ENCODE measurements at regions not wholly inside any gene's neighbourhood (a gene's known extent, or its start where the extent isn't known, plus 50 kb on each side); places are given as distances from the start of the nearest gene placed in this dataset.

DNA sequence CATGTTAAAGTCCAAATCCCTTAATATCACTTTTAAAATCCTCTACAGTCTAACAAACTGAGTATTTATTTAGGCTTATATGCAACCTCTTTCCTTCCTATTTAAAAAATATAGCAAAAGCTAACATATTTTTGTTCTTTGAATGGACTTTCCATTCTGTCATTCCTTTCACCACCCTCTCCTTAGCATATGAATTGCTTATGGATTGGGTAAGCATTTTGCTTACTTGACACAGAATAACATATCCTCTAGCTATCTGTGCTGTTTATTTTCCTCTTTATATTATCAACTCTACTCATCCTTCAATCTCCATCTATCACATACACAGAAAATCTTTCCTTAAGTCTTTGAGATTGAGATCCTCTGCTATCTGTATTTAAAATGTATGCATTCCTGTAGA lies 206.1 kb upstream of the NEIL3 start:
- no peaks in the 10 kb centered on the region for H3K4me1 Mint-ChIP-seq
- H3K36me3 Mint-ChIP-seq = no peaks in the 10 kb centered on the region
- no peaks in the 10 kb centered on the region for H3K27me3 Mint-ChIP-seq
- no peak overlapping the region for H3K4me3 Mint-ChIP-seq
- ATAC-seq (ENCODE audit: low read depth) = no peak
- no peaks in the 10 kb centered on the region for H3K9me3 Mint-ChIP-seq
- no peak overlapping the region for H3K27ac Mint-ChIP-seq
- no peak for DNase-seq (ENCODE audit: low spot score in 2 of 2)

DNA sequence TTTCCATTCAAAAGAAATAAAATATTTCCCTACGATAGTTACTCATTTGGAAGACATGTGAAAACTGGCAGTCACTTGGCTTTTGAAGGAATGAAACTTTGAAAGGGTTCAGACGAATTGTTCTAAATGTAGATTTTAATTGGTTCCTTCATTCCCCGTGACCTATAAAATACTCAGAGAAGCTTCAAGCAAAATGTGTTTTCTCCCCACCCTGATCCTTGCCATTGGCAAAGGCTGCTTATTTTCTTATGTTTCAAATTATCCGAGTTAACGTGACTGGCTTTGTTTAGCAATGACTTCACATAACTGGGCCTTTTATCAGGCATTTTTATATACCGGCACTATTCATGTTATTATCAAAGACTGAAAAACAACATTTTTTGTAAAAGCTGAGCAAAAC lies 204.1 kb upstream of the NEIL3 start:
- DNase-seq (ENCODE audit: low spot score in 2 of 2) (no peak), ATAC-seq (ENCODE audit: low read depth) (no peak)
- H3K36me3 Mint-ChIP-seq = no peaks in the 10 kb centered on the region
- no peak overlapping the region for H3K27ac Mint-ChIP-seq
- H3K9me3 Mint-ChIP-seq = no peaks in the 10 kb centered on the region
- H3K27me3 Mint-ChIP-seq = no peaks in the 10 kb centered on the region
- H3K4me1 Mint-ChIP-seq = no peaks in the 10 kb centered on the region
- no peak overlapping the region for H3K4me3 Mint-ChIP-seq

DNA sequence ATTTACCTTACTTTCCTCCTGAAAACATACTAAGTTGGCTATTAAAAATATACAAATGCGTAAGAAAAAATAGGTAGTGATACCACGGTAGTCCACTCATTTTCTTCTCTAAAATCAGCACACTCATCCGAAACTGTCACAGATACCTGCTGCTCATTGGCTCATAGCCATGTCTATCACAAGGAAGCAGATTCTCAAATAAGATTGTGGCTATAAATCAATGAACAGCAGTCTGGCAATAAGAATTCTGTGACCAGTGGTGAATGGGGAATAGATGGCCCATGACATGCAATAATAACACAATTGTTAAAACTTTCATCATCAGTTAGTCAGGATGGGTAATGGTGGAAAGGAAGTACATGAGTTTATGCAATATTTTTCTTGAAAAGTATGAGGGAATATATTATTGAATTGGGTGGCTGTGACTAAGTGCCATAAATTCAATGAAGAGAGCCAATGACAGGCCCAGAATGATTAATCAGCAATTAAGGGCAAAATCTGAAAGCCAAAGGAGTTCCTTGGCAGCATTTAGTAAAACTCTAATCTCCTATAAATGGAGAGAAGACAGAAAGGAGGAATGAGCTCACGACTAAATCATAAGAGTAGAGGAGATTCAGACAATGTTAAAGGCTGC lies 202.3 kb upstream of the NEIL3 start:
- DNase-seq (ENCODE audit: low spot score in 2 of 2) (no peak), ATAC-seq (ENCODE audit: low read depth) (no peak)
- no peak overlapping the region for H3K27ac Mint-ChIP-seq
- no peaks in the 10 kb centered on the region for H3K4me1 Mint-ChIP-seq
- no peaks in the 10 kb centered on the region for H3K27me3 Mint-ChIP-seq
- H3K4me3 Mint-ChIP-seq = no peak overlapping the region
- H3K9me3 Mint-ChIP-seq = no peaks in the 10 kb centered on the region
- no peaks in the 10 kb centered on the region for H3K36me3 Mint-ChIP-seq

DNA sequence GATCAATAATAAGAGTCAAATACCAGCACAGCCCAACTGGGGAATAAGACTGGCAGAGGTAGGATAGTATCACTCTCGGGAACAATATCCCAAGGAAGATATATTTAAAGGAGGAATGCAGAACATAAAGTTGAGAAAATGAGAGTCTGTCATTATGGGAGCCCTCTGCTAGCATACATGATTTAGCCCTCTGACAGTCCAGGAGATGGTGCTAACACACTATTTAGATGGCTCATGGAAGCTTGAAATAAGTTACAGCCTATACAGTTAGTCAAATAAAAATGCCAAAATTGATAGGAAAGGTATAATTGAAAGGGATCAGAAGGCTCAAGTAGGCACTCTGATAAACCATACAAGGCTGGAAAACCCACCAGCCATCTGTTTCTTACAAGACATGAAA lies 201.0 kb upstream of the NEIL3 start:
- H3K9me3 Mint-ChIP-seq = no peaks in the 10 kb centered on the region
- H3K27ac Mint-ChIP-seq = no peak overlapping the region
- DNase-seq (ENCODE audit: low spot score in 2 of 2) (no peak), ATAC-seq (ENCODE audit: low read depth) (no peak)
- no peaks in the 10 kb centered on the region for H3K27me3 Mint-ChIP-seq
- H3K36me3 Mint-ChIP-seq = no peaks in the 10 kb centered on the region
- no peak overlapping the region for H3K4me3 Mint-ChIP-seq
- H3K4me1 Mint-ChIP-seq = no peaks in the 10 kb centered on the region

- Mint-ChIP-seq H3K9me3 (no peaks in the 10 kb centered on the region), H3K27me3 (no peaks in the 10 kb centered on the region), H3K4me3 (no peak overlapping the region), H3K27ac (no peak overlapping the region), H3K4me1 (no peaks in the 10 kb centered on the region), H3K36me3 (no peaks in the 10 kb centered on the region)
- ATAC-seq (ENCODE audit: low read depth) (no peak), DNase-seq (ENCODE audit: low spot score in 2 of 2) (no peak)
Observed at GRCh38 chr4:177109769-177110168, 199.9 kb upstream of the NEIL3 start.

- no peaks in the 10 kb centered on the region for H3K27me3 Mint-ChIP-seq
- H3K4me1 Mint-ChIP-seq = no peaks in the 10 kb centered on the region
- no peak for ATAC-seq (ENCODE audit: low read depth)
- H3K4me3 Mint-ChIP-seq = no peak overlapping the region
- no peak overlapping the region for H3K27ac Mint-ChIP-seq
- no peak for DNase-seq (ENCODE audit: low spot score in 2 of 2)
- peaks cover 2% of the 10 kb centered on the region for H3K9me3 Mint-ChIP-seq
- no peaks in the 10 kb centered on the region for H3K36me3 Mint-ChIP-seq
Observed at GRCh38 chr4:177116161-177116560, 193.5 kb upstream of the NEIL3 start.

DNA sequence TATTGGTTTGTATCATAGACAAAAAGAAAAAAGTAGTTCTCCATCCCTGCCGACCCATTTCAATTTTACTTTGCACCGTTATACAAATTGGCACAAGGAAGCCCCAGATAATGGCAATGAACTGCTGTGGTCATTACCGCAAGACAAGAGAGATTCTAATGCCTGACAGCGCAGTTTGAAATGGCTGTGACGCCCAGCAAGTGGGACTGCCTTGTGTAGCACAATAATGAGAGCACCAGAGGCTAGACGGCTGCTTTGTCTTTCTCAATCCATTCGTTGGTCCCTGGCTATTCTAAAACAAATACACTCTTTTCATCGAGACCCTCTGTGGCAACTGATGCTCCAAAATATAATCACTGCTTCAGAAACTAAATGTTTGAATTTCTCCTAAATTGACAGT lies 192.4 kb upstream of the NEIL3 start:
- no peaks in the 10 kb centered on the region for H3K4me1 Mint-ChIP-seq
- no peaks in the 10 kb centered on the region for H3K27me3 Mint-ChIP-seq
- ATAC-seq (ENCODE audit: low read depth) (no peak), DNase-seq (ENCODE audit: low spot score in 2 of 2) (no peak)
- peaks cover 2% of the 10 kb centered on the region for H3K9me3 Mint-ChIP-seq
- no peak overlapping the region for H3K4me3 Mint-ChIP-seq
- no peaks in the 10 kb centered on the region for H3K36me3 Mint-ChIP-seq
- H3K27ac Mint-ChIP-seq = no peak overlapping the region

- H3K4me1 Mint-ChIP-seq = no peaks in the 10 kb centered on the region
Observed at GRCh38 chr4:177118596-177118995, 191.1 kb upstream of the NEIL3 start.

DNA sequence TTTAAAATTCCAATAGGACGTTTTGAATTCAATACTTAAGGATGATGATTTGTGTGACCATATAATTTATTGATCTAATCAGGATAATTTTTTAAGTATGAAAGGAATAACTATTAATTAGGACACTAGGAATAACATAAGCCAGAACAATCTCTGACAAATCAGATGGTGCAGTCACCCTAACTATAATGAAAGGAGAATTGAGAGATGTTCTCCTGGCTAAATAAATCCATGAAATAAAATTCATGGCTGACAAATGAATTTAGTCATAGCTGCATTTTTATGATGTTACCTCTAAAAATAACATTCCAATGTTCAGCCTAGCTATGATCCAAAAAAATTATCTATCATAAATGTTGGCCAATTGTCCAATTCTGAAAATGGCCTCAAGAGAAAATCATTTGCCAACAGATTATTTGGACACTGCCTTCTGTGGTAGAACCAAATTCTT lies 190.6 kb upstream of the NEIL3 start:
- H3K27me3 Mint-ChIP-seq = no peaks in the 10 kb centered on the region
- H3K27ac Mint-ChIP-seq = no peak overlapping the region
- H3K4me1 Mint-ChIP-seq = no peaks in the 10 kb centered on the region
- H3K9me3 Mint-ChIP-seq = peaks cover 2% of the 10 kb centered on the region
- DNase-seq (ENCODE audit: low spot score in 2 of 2) (no peak), ATAC-seq (ENCODE audit: low read depth) (no peak)
- H3K4me3 Mint-ChIP-seq = no peak overlapping the region
- no peaks in the 10 kb centered on the region for H3K36me3 Mint-ChIP-seq

More at GRCh38 chr4:177118596-177118995, 191.1 kb upstream of the NEIL3 start:
- Mint-ChIP-seq H3K27ac (no peak overlapping the region), H3K4me3 (no peak overlapping the region), H3K27me3 (no peaks in the 10 kb centered on the region), H3K36me3 (no peaks in the 10 kb centered on the region), H3K9me3 (peaks cover 2% of the 10 kb centered on the region)
- ATAC-seq (ENCODE audit: low read depth) (no peak), DNase-seq (ENCODE audit: low spot score in 2 of 2) (no peak)

DNA sequence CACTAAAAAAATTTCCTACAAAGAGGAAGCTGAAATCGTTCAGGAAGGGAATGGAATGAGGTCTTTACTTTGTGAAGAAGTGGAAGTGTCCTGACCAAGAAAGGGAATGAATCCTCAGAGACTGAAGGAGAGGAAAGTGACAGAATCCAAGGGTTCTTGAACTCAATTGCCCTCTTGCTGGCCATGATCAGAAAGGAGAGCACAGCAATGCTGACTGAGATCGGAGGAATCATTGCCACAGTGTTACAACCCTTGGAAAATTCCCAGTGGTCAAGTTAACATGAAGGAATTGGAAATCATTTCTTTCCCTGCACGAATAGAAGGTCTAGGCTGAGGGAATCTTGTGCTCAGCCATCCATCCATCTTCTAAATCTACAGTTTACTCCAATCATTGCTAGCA lies 190.0 kb upstream of the NEIL3 start:
- DNase-seq (ENCODE audit: low spot score in 2 of 2) (no peak), ATAC-seq (ENCODE audit: low read depth) (no peak)
- no peak overlapping the region for H3K27ac Mint-ChIP-seq
- peaks cover 2% of the 10 kb centered on the region for H3K9me3 Mint-ChIP-seq
- no peaks in the 10 kb centered on the region for H3K4me1 Mint-ChIP-seq
- no peaks in the 10 kb centered on the region for H3K27me3 Mint-ChIP-seq
- no peak overlapping the region for H3K4me3 Mint-ChIP-seq
- no peaks in the 10 kb centered on the region for H3K36me3 Mint-ChIP-seq

DNA sequence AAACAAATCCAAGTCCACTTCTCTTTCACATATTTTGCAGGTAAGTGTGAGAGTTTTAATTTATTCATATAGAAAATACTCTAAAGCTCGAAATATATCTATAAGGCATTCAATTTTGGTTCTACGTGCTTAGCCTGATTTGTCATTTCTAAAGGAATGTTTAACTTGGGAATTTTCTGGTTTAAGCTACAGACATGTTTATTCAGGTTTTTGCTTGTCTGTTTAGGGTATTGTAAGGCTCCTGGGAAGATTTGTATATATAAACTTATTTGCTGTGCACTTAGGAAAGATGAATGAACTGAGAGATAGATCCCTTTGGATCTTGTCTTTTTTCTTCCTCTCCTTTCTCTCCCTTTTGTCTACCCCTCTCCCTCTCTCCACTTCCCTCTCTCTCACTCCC lies 185.9 kb upstream of the NEIL3 start:
- Mint-ChIP-seq H3K27me3 (no peaks in the 10 kb centered on the region), H3K36me3 (no peaks in the 10 kb centered on the region), H3K4me1 (no peaks in the 10 kb centered on the region), H3K4me3 (no peak overlapping the region), H3K9me3 (peaks cover 9% of the 10 kb centered on the region), H3K27ac (no peak overlapping the region)
- no peak for DNase-seq (ENCODE audit: low spot score in 2 of 2)
- no peak for ATAC-seq (ENCODE audit: low read depth)

GRCh38 chr4:177124349-177125064 lies 185.2 kb upstream of the NEIL3 start:
- Mint-ChIP-seq H3K36me3 (no peaks in the 10 kb centered on the region), H3K27me3 (no peaks in the 10 kb centered on the region), H3K9me3 (peaks cover 11% of the 10 kb centered on the region), H3K27ac (no peak overlapping the region), H3K4me1 (no peaks in the 10 kb centered on the region), H3K4me3 (no peak overlapping the region)
- ATAC-seq (ENCODE audit: low read depth) = no peak
- no peak for DNase-seq (ENCODE audit: low spot score in 2 of 2)

DNA sequence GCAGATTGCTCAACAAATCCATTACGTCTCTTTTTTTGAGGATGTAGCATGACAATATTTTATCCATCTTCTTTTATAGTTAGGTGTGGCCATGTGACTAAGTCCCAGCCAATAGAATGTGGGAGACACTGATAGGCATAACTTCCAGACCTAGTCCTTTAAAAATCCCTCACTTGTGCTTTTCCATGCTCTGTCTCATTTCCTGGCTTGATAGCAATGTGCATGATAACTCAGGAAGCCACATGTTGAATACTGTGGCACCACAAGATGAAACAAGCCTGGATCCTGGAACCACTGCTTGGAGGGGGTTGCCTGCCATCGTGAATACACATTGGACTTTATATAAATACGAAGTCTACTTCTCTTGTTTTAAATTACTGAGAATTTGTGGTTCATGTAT lies 184.0 kb upstream of the NEIL3 start:
- no peak overlapping the region for H3K4me3 Mint-ChIP-seq
- ATAC-seq (ENCODE audit: low read depth) (no peak), DNase-seq (ENCODE audit: low spot score in 2 of 2) (no peak)
- no peaks in the 10 kb centered on the region for H3K27me3 Mint-ChIP-seq
- no peak overlapping the region for H3K27ac Mint-ChIP-seq
- no peaks in the 10 kb centered on the region for H3K4me1 Mint-ChIP-seq
- peaks cover 14% of the 10 kb centered on the region for H3K9me3 Mint-ChIP-seq
- H3K36me3 Mint-ChIP-seq = no peaks in the 10 kb centered on the region

DNA sequence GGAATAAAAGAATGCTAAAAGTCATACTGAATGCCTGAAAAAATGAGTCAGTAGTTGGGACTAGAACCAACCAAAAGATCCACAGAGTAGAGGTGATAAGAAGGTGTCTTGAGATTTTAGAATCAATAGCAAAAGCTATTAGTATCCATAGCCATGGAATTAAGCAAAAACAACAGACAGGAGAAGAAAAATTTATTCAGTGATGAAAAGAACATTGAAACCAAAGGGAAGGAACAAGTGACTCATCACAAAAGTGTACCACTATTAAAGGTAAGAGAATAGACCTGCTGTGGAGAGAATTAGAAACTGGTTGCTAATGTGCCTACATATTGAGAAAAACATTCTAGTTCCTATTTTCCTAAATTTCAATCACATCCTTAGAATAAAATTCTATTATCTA lies 182.0 kb upstream of the NEIL3 start:
- Mint-ChIP-seq H3K4me1 (no peaks in the 10 kb centered on the region), H3K9me3 (peaks cover 14% of the 10 kb centered on the region), H3K27ac (no peak overlapping the region), H3K4me3 (no peak overlapping the region), H3K27me3 (no peaks in the 10 kb centered on the region), H3K36me3 (no peaks in the 10 kb centered on the region)
- DNase-seq (ENCODE audit: low spot score in 2 of 2) (no peak), ATAC-seq (ENCODE audit: low read depth) (no peak)

DNA sequence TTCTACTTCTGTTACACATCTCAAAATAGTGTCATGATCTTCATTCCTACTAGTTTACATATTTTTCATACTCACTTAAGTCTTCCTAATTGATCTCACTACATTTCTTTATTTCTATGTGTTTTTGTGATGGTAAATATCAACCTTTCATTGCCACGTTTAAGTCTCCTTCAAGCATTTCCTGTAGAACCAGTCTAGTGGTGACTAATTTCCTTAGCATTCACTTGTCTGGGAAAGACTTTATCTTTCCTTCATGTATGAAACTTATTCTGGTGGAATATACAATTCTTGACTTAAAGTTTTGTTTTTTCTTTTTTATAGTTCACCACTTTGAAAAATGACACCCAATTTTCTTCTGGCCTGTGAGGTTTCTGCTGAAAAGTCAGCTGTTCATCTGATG lies 181.4 kb upstream of the NEIL3 start:
- H3K4me1 Mint-ChIP-seq = no peaks in the 10 kb centered on the region
- no peak overlapping the region for H3K4me3 Mint-ChIP-seq
- no peak overlapping the region for H3K27ac Mint-ChIP-seq
- H3K9me3 Mint-ChIP-seq = peaks cover 14% of the 10 kb centered on the region
- ATAC-seq (ENCODE audit: low read depth) (no peak), DNase-seq (ENCODE audit: low spot score in 2 of 2) (no peak)
- H3K27me3 Mint-ChIP-seq = no peaks in the 10 kb centered on the region
- no peaks in the 10 kb centered on the region for H3K36me3 Mint-ChIP-seq

All from memory B cell (primary cell).